ENCODE measurements at regions not wholly inside any gene's neighbourhood (a gene's known extent, or its start where the extent isn't known, plus 50 kb on each side); places are given as distances from the start of the nearest gene placed in this dataset.

DNA sequence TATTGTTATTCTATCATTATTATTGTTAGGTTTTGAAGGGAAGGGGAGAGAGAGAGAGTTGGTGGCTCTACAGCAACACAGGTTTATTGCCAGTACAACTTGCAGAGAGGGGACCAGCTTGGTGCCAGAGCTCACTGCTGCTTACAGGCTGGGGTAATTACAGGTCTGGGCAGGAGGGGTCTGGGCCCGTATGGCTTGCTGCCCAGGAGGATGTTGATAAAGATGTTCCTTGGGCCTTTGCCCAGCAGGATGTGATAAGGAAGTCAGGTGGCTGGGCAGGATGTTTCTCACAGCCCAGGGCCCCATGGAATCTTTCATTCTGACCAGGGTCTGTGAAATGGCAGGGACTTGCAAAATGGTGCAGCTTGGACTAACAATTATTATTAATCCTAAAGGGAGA lies 64.2 kb upstream of the ZNF599 start (continued):
- TF ChIP-seq PCBP2 (IDR thresholded peaks at IDR 0.05; ENCODE audit: low read depth, low read length, poor library complexity, severe bottlenecking) (no peak), FOXJ3 (CRISPR knock-in tag; IDR thresholded peaks at IDR 0.05) (no peak), ZFP1 (CRISPR knock-in tag; IDR thresholded peaks at IDR 0.05) (no peak), TEAD1 (CRISPR knock-in tag; IDR thresholded peaks at IDR 0.05) (no peak), SAP30 (IDR thresholded peaks at IDR 0.05; ENCODE audit: borderline replicate concordance, insufficient read depth, low read depth, low read length, poor library complexity, severe bottlenecking) (no peak), TSC22D4 (tag; IDR thresholded peaks at IDR 0.05) (no peak), KDM4B (IDR thresholded peaks at IDR 0.05; ENCODE audit: borderline replicate concordance in 2 of 2, low read depth in 1 of 2) (no peak), ETV1 (tag; conservative IDR thresholded peaks at IDR 0.05; ENCODE audit: low read depth) (0 out of 2 replicates have a peak, but pooled peaks have one; percentile 38)
- TF ChIP-seq, protein P1, sequence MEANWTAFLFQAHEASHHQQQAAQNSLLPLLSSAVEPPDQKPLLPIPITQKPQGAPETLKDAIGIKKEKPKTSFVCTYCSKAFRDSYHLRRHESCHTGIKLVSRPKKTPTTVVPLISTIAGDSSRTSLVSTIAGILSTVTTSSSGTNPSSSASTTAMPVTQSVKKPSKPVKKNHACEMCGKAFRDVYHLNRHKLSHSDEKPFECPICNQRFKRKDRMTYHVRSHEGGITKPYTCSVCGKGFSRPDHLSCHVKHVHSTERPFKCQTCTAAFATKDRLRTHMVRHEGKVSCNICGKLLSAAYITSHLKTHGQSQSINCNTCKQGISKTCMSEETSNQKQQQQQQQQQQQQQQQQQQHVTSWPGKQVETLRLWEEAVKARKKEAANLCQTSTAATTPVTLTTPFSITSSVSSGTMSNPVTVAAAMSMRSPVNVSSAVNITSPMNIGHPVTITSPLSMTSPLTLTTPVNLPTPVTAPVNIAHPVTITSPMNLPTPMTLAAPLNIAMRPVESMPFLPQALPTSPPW (CRISPR knock-in tag; IDR thresholded peaks at IDR 0.05), result peak; percentile 40; the same call in 1 of the 2 replicates
- TF ChIP-seq, protein P2, sequence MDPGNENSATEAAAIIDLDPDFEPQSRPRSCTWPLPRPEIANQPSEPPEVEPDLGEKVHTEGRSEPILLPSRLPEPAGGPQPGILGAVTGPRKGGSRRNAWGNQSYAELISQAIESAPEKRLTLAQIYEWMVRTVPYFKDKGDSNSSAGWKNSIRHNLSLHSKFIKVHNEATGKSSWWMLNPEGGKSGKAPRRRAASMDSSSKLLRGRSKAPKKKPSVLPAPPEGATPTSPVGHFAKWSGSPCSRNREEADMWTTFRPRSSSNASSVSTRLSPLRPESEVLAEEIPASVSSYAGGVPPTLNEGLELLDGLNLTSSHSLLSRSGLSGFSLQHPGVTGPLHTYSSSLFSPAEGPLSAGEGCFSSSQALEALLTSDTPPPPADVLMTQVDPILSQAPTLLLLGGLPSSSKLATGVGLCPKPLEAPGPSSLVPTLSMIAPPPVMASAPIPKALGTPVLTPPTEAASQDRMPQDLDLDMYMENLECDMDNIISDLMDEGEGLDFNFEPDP (CRISPR knock-in tag; IDR thresholded peaks at IDR 0.05), result no peak
